ENCODE measurements at regions not wholly inside any gene's neighbourhood (a gene's known extent, or its start where the extent isn't known, plus 50 kb on each side); places are given as distances from the start of the nearest gene placed in this dataset.

DNA sequence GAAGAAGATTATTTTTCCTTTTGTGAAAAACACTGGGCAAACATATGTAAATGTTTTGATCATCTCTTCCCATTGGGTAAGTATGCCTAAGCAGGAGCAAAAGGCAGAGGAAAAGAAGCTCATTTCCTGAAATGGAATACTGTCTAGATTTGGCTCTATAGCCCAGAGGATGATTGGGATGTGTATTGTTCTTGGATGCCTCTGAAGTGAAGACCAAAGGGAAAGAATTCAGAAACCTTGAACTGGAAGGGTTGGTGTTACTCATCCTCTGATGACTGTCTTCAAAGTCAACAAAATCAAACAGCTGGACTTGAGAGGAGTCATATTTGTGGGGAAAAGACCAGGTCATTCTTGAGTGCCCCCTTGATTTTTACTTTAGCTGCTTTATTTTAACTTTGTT, 112.6 kb upstream of the NT5C1B start:
- TF ChIP-seq, protein P1, sequence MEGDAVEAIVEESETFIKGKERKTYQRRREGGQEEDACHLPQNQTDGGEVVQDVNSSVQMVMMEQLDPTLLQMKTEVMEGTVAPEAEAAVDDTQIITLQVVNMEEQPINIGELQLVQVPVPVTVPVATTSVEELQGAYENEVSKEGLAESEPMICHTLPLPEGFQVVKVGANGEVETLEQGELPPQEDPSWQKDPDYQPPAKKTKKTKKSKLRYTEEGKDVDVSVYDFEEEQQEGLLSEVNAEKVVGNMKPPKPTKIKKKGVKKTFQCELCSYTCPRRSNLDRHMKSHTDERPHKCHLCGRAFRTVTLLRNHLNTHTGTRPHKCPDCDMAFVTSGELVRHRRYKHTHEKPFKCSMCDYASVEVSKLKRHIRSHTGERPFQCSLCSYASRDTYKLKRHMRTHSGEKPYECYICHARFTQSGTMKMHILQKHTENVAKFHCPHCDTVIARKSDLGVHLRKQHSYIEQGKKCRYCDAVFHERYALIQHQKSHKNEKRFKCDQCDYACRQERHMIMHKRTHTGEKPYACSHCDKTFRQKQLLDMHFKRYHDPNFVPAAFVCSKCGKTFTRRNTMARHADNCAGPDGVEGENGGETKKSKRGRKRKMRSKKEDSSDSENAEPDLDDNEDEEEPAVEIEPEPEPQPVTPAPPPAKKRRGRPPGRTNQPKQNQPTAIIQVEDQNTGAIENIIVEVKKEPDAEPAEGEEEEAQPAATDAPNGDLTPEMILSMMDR (IDR thresholded peaks at IDR 0.05) = no peak
- TF ChIP-seq POLR2A (IDR thresholded peaks at IDR 0.05) = no peak
